ENCODE measurements at regions not wholly inside any gene's neighbourhood (a gene's known extent, or its start where the extent isn't known, plus 50 kb on each side); places are given as distances from the start of the nearest gene placed in this dataset.

- H3K4me3 ChIP-seq (ENCODE audit: low read depth, low read length) = no peak overlapping the region
Measured at GRCh38 chr17:77361986-77362620, 221.3 kb downstream of the SEC14L1 start.

- H3K4me3 ChIP-seq (ENCODE audit: low read depth, low read length) = no peak overlapping the region
Measured at GRCh38 chr17:77363821-77364361, 223.1 kb downstream of the SEC14L1 start.

GRCh38 chr17:77364381-77364911 lies 223.7 kb downstream of the SEC14L1 start:
- H3K4me3 ChIP-seq (ENCODE audit: low read depth, low read length) = no peak overlapping the region

- H3K4me3 ChIP-seq (ENCODE audit: low read depth, low read length) = no peak overlapping the region
Measured at GRCh38 chr17:77364941-77365583, 224.3 kb downstream of the SEC14L1 start.

GRCh38 chr17:77365584-77366186 lies 224.9 kb downstream of the SEC14L1 start:
- H3K4me3 ChIP-seq (ENCODE audit: low read depth, low read length) = no peak overlapping the region

GRCh38 chr17:77366206-77366557 lies 225.4 kb downstream of the SEC14L1 start:
- no peak overlapping the region for H3K4me3 ChIP-seq (ENCODE audit: low read depth, low read length)

- no peak overlapping the region for H3K4me3 ChIP-seq (ENCODE audit: low read depth, low read length)
Measured at GRCh38 chr17:77366558-77367245, 225.9 kb downstream of the SEC14L1 start.

GRCh38 chr17:77369544-77369971 lies 228.8 kb downstream of the SEC14L1 start:
- H3K4me3 ChIP-seq (ENCODE audit: low read depth, low read length) = no peak overlapping the region

- no peak overlapping the region for H3K4me3 ChIP-seq (ENCODE audit: low read depth, low read length)
Measured at GRCh38 chr17:77370586-77370985, 229.8 kb downstream of the SEC14L1 start.

GRCh38 chr17:77371117-77371887 lies 230.5 kb downstream of the SEC14L1 start:
- H3K4me3 ChIP-seq (ENCODE audit: low read depth, low read length) = no peak overlapping the region

GRCh38 chr17:77371888-77372443 lies 231.2 kb downstream of the SEC14L1 start:
- H3K4me3 ChIP-seq (ENCODE audit: low read depth, low read length) = no peak overlapping the region

- H3K4me3 ChIP-seq (ENCODE audit: low read depth, low read length) = peak overlapping the region; percentile 13
Measured at GRCh38 chr17:77372444-77373298, 231.9 kb downstream of the SEC14L1 start.

GRCh38 chr17:77373299-77374169 lies 232.8 kb downstream of the SEC14L1 start:
- peak overlapping the region; percentile 74 for H3K4me3 ChIP-seq (ENCODE audit: low read depth, low read length)

- peak overlapping the region; percentile 74 for H3K4me3 ChIP-seq (ENCODE audit: low read depth, low read length)
Measured at GRCh38 chr17:77374170-77374936, 233.6 kb downstream of the SEC14L1 start.

- H3K4me3 ChIP-seq (ENCODE audit: low read depth, low read length) = no peak overlapping the region
Measured at GRCh38 chr17:77375108-77375916, 234.5 kb downstream of the SEC14L1 start.

- H3K4me3 ChIP-seq (ENCODE audit: low read depth, low read length) = no peak overlapping the region
Measured at GRCh38 chr17:77375917-77376651, 235.3 kb downstream of the SEC14L1 start.
